Activated B cell treated with CpG ODN at 0.5 μM for 24 hours (primary cell): ENCODE measurements at regions not wholly inside any gene's neighbourhood (a gene's known extent, or its start where the extent isn't known, plus 50 kb on each side); places are given as distances from the start of the nearest gene placed in this dataset.

Experiments
- ATAC-seq: fragments of 200-7000 bp; cut with Tn5 transposase; one replicate; pipeline ENCODE4 v1.10.0; 2021; ENCODE audit warnings: low read depth, mild to moderate bottlenecking, moderate library complexity
- CTCF ChIA-PET: fragments of 350-600 bp; sonication (Branson Sonifier 250); formaldehyde crosslinking; loops from one replicate; lab custom pipeline; 2021; ENCODE audit warnings: antibody characterized with exemption; lab: Charles Lee
- POLR2A ChIA-PET: fragments of 350-600 bp; sonication (Branson Sonifier 250); formaldehyde crosslinking; loops from one replicate; lab custom pipeline; 2021; ENCODE audit warnings: antibody characterized with exemption; lab: Charles Lee
- DNase-seq: peaks from one replicate; pipeline ENCODE4 v3.0.0; 2022
- H3K27ac Mint-ChIP-seq: one replicate; pipeline ENCODE4 v1.8.0; 2020; ENCODE audit warnings: mixed read lengths
- H3K27me3 Mint-ChIP-seq: one replicate; pipeline ENCODE4 v1.8.0; 2021; ENCODE audit warnings: mixed read lengths
- H3K36me3 Mint-ChIP-seq: one replicate; pipeline ENCODE4 v1.8.0; 2021; ENCODE audit warnings: low read depth, mixed read lengths
- H3K4me1 Mint-ChIP-seq: one replicate; pipeline ENCODE4 v1.8.0; 2021; ENCODE audit warnings: mixed read lengths
- H3K4me3 Mint-ChIP-seq: one replicate; pipeline ENCODE4 v1.8.0; 2020; ENCODE audit warnings: mild to moderate bottlenecking, mixed read lengths
- H3K9me3 Mint-ChIP-seq: one replicate; pipeline ENCODE4 v1.8.0; 2020; ENCODE audit warnings: mixed read lengths
- CTCF ChIP-seq: fragments of 200-600 bp; IDR thresholded peaks from one replicate; pipeline ENCODE4 v1.8.0; 2022; ENCODE audit warnings: antibody characterized with exemption, mild to moderate bottlenecking
- intact Hi-C: fragments of 100-400 bp; cut with micrococcal nuclease; formaldehyde crosslinking; loops from one replicate; pipeline ENCODE4 v1.15.1; 2024

DNA sequence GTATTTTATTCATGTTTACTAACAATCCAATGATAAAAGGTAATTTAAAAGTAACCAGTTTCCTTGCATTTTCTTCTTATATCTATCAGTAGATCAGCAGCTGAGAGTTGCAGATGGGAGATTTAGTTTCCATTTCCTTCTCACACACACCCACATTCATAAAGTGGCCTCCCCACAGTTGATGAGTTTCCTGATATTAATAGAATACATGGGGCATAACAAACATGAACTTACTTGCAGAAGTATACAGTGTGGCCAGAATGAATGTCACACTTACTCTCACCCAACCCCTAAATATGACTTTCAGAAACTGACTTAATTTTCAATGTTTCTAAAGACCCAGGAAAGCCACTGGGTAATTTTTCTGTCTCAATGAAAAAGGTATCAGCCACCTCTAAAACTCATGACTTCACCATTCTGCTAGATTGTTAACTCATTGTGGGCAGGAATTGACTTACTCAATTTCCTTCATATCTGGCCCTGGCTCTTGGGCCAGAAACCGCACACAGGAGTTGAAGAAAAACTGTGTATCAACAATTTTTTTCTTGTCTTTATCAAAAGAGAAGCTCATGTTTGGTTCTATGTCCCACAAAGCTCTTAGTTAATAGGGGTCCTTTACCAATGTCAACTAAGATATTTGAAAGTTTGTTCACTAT lies 63.5 kb upstream of the OSMR start:
- ATAC-seq (no peak), DNase-seq (no peak)
- peaks cover 5% of the 10 kb centered on the region for H3K9me3 Mint-ChIP-seq
- POLR2A ChIA-PET = no interaction called here
- intact Hi-C loops = no loop called here
- no peaks in the 10 kb centered on the region for H3K36me3 Mint-ChIP-seq
- no peaks in the 10 kb centered on the region for H3K4me1 Mint-ChIP-seq
- no peak for TF ChIP-seq CTCF
- no peak overlapping the region for H3K4me3 Mint-ChIP-seq
- CTCF ChIA-PET = no interaction called here
- H3K27me3 Mint-ChIP-seq = peaks cover 4% of the 10 kb centered on the region
- no peak overlapping the region for H3K27ac Mint-ChIP-seq

DNA sequence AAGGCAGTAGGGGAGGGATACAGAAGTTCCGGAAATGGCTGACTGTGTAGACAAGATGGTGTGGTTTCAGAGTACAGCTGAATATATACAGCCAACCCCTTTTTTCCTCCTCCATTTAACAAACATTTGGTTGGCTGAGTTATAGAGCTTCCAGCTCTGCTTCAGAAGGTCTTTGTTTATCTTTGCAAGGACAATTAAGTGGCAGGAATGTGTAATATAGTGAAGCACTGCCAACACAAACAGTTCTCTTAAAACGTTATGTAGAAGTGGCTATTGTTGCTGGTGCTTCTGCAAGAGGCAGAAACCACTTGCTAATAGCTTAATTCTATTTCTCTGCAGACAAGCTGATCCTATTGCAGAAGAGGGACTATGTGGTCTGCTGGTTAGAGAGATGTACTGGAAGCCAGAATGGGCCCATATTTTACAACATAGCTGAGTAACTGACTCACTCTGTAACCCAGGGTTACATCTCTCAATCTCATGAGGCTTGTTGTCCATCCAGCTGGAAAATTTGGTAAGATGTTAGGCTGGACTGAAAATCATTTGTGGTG lies 62.7 kb upstream of the OSMR start:
- DNase-seq (no peak), ATAC-seq (no peak)
- POLR2A ChIA-PET = no interaction called here
- Mint-ChIP-seq H3K27me3 (peaks cover 4% of the 10 kb centered on the region), H3K9me3 (peaks cover 5% of the 10 kb centered on the region), H3K27ac (no peak overlapping the region), H3K4me1 (no peaks in the 10 kb centered on the region), H3K4me3 (no peak overlapping the region), H3K36me3 (no peaks in the 10 kb centered on the region)
- TF ChIP-seq CTCF = no peak
- intact Hi-C loops = no loop called here
- CTCF ChIA-PET = no interaction called here

GRCh38 chr5:38789134-38789533 lies 56.7 kb upstream of the OSMR start:
- TF ChIP-seq CTCF = no peak
- Mint-ChIP-seq H3K9me3 (peaks cover 3% of the 10 kb centered on the region), H3K27me3 (peaks cover 2% of the 10 kb centered on the region), H3K4me3 (no peak overlapping the region), H3K27ac (no peak overlapping the region), H3K36me3 (no peaks in the 10 kb centered on the region), H3K4me1 (no peaks in the 10 kb centered on the region)
- ChIA-PET CTCF (no interaction called here), POLR2A (no interaction called here)
- DNase-seq = no peak
- ATAC-seq = no peak
- intact Hi-C loops = no loop called here

- no peak for TF ChIP-seq CTCF
- intact Hi-C loops = no loop called here
- Mint-ChIP-seq H3K27ac (no peak overlapping the region), H3K27me3 (peaks cover 2% of the 10 kb centered on the region), H3K9me3 (peaks cover 3% of the 10 kb centered on the region), H3K36me3 (no peaks in the 10 kb centered on the region), H3K4me1 (no peaks in the 10 kb centered on the region), H3K4me3 (no peak overlapping the region)
- DNase-seq = no peak
- no peak for ATAC-seq
- CTCF ChIA-PET = no interaction called here
- POLR2A ChIA-PET = no interaction called here
Measured at GRCh38 chr5:38789777-38790176, 56.0 kb upstream of the OSMR start.

DNA sequence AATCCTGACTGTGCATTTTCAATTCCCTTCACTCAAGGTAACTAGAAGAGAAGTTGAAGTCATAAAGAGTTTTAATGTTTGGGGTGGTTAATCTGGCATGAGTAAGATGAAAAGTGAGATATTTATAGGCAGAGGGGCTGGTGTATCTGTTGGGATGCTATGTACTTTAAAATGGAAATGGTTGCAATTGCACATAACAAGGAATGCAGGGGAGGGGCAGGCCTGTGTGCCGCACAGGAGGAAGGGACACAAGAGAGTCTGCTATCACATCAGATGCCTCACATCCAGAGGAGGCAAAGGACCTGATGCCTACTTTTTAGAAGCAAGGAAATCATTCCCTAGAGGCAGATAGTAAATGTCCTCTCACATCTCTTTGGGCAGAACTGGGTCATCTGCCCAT lies 55.5 kb upstream of the OSMR start:
- H3K4me1 Mint-ChIP-seq = no peaks in the 10 kb centered on the region
- no peak overlapping the region for H3K4me3 Mint-ChIP-seq
- no peak overlapping the region for H3K27ac Mint-ChIP-seq
- TF ChIP-seq CTCF = no peak
- no peak for DNase-seq
- intact Hi-C loops = no loop called here
- POLR2A ChIA-PET = no interaction called here
- H3K27me3 Mint-ChIP-seq = peaks cover 3% of the 10 kb centered on the region
- ATAC-seq = no peak
- H3K36me3 Mint-ChIP-seq = no peaks in the 10 kb centered on the region
- CTCF ChIA-PET = no interaction called here
- peaks cover 3% of the 10 kb centered on the region for H3K9me3 Mint-ChIP-seq
